ENCODE measurements at regions not wholly inside any gene's neighbourhood (a gene's known extent, or its start where the extent isn't known, plus 50 kb on each side); places are given as distances from the start of the nearest gene placed in this dataset.

- DNase-seq (ENCODE audit: low read depth), result no peak
- TF ChIP-seq CTCF (conservative IDR thresholded peaks at IDR 0.05; ENCODE audit: low read depth, low read length), result no peak
These were observed 328.8 kb downstream of the ARL6IP6 start for GRCh38 chr2:153047220-153047619.

GRCh38 chr2:153043385-153043784 lies 325.0 kb downstream of the ARL6IP6 start:
- no peak for DNase-seq (ENCODE audit: low read depth)
- no peak overlapping the region for H3K4me3 ChIP-seq (ENCODE audit: low read depth, low read length)
- TF ChIP-seq CTCF (conservative IDR thresholded peaks at IDR 0.05; ENCODE audit: low read depth, low read length), result no peak

More at GRCh38 chr2:153047220-153047619, 328.8 kb downstream of the ARL6IP6 start:
- H3K4me3 ChIP-seq (ENCODE audit: low read depth, low read length), result no peak overlapping the region

- no peak overlapping the region for H3K4me3 ChIP-seq (ENCODE audit: low read depth, low read length)
- DNase-seq (ENCODE audit: low read depth), result no peak
- TF ChIP-seq CTCF (conservative IDR thresholded peaks at IDR 0.05; ENCODE audit: low read depth, low read length), result no peak
These were observed 310.2 kb downstream of the ARL6IP6 start for GRCh38 chr2:153028626-153029025.

GRCh38 chr2:153027533-153027932 lies 309.1 kb downstream of the ARL6IP6 start:
- no peak overlapping the region for H3K4me3 ChIP-seq (ENCODE audit: low read depth, low read length)
- no peak for DNase-seq (ENCODE audit: low read depth)
- no peak for TF ChIP-seq CTCF (conservative IDR thresholded peaks at IDR 0.05; ENCODE audit: low read depth, low read length)

GRCh38 chr2:153020201-153020600 lies 301.8 kb downstream of the ARL6IP6 start:
- no peak overlapping the region for H3K4me3 ChIP-seq (ENCODE audit: low read depth, low read length)
- TF ChIP-seq CTCF (conservative IDR thresholded peaks at IDR 0.05; ENCODE audit: low read depth, low read length), result no peak
- no peak for DNase-seq (ENCODE audit: low read depth)

- no peak overlapping the region for H3K4me3 ChIP-seq (ENCODE audit: low read depth, low read length)
- DNase-seq (ENCODE audit: low read depth), result no peak
- TF ChIP-seq CTCF (conservative IDR thresholded peaks at IDR 0.05; ENCODE audit: low read depth, low read length), result no peak
These were observed 286.8 kb downstream of the ARL6IP6 start for GRCh38 chr2:153005071-153005730.

GRCh38 chr2:153004627-153005026 lies 286.2 kb downstream of the ARL6IP6 start:
- H3K4me3 ChIP-seq (ENCODE audit: low read depth, low read length), result no peak overlapping the region
- TF ChIP-seq CTCF (conservative IDR thresholded peaks at IDR 0.05; ENCODE audit: low read depth, low read length), result no peak
- no peak for DNase-seq (ENCODE audit: low read depth)

Measured in choroid plexus epithelial cell (primary cell).